HG02840 (cell line): ENCODE measurements at regions not wholly inside any gene's neighbourhood (a gene's known extent, or its start where the extent isn't known, plus 50 kb on each side); places are given as distances from the start of the nearest gene placed in this dataset.
"Not testable (repeated sequence)": the region's sequence is repeated elsewhere in the genome, so short reads cannot be mapped to it uniquely, and the experiment has no call there.

ENCODE experiments used
- ATAC-seq: cut with Tn5 transposase; IDR thresholded peaks from one replicate; pipeline ENCODE4 v1.9.1; 2021; ENCODE audit warnings: mild to moderate bottlenecking, moderate library complexity, moderate number of reproducible peaks; ENCODE audit not compliant: unreplicated experiment, low FRiP score

GRCh38 chr5:57745700-57746651 lies 263.4 kb upstream of the ACTBL2 start:
- ATAC-seq, result no peak

GRCh38 chr5:57745029-57745428 lies 262.4 kb upstream of the ACTBL2 start:
- ATAC-seq, result no peak

- ATAC-seq, result no peak
Measured at GRCh38 chr5:57741336-57741735, 258.7 kb upstream of the ACTBL2 start.

GRCh38 chr5:57738787-57739186 lies 256.2 kb upstream of the ACTBL2 start:
- no peak for ATAC-seq

- no peak for ATAC-seq
Measured at GRCh38 chr5:57738301-57738700, 255.7 kb upstream of the ACTBL2 start.

- ATAC-seq, result no peak
Measured at GRCh38 chr5:57736716-57737115, 254.1 kb upstream of the ACTBL2 start.

GRCh38 chr5:57735279-57736153 lies 252.9 kb upstream of the ACTBL2 start:
- not testable (repeated sequence) for ATAC-seq

- ATAC-seq, result no peak
Measured at GRCh38 chr5:57734296-57734695, 251.7 kb upstream of the ACTBL2 start.

- ATAC-seq, result no peak
Measured at GRCh38 chr5:57727591-57727990, 245.0 kb upstream of the ACTBL2 start.

- ATAC-seq, result no peak
Measured at GRCh38 chr5:57725658-57726504, 243.3 kb upstream of the ACTBL2 start.

- ATAC-seq, result no peak
Measured at GRCh38 chr5:57724836-57725235, 242.2 kb upstream of the ACTBL2 start.

- ATAC-seq, result no peak
Measured at GRCh38 chr5:57721226-57721625, 238.6 kb upstream of the ACTBL2 start.

- ATAC-seq, result no peak
Measured at GRCh38 chr5:57720656-57721055, 238.0 kb upstream of the ACTBL2 start.

- ATAC-seq, result no peak
Measured at GRCh38 chr5:57719216-57719615, 236.6 kb upstream of the ACTBL2 start.

GRCh38 chr5:57718155-57718554 lies 235.5 kb upstream of the ACTBL2 start:
- ATAC-seq, result no peak

GRCh38 chr5:57717555-57717954 lies 234.9 kb upstream of the ACTBL2 start:
- ATAC-seq, result no peak

- ATAC-seq, result no peak
Measured at GRCh38 chr5:57716661-57717060, 234.1 kb upstream of the ACTBL2 start.

GRCh38 chr5:57715296-57715695 lies 232.7 kb upstream of the ACTBL2 start:
- no peak for ATAC-seq

GRCh38 chr5:57713535-57713934 lies 230.9 kb upstream of the ACTBL2 start:
- not testable (repeated sequence) for ATAC-seq

GRCh38 chr5:57711946-57712345 lies 229.3 kb upstream of the ACTBL2 start:
- no peak for ATAC-seq
